ENCODE measurements at regions not wholly inside any gene's neighbourhood (a gene's known extent, or its start where the extent isn't known, plus 50 kb on each side); places are given as distances from the start of the nearest gene placed in this dataset.

DNA sequence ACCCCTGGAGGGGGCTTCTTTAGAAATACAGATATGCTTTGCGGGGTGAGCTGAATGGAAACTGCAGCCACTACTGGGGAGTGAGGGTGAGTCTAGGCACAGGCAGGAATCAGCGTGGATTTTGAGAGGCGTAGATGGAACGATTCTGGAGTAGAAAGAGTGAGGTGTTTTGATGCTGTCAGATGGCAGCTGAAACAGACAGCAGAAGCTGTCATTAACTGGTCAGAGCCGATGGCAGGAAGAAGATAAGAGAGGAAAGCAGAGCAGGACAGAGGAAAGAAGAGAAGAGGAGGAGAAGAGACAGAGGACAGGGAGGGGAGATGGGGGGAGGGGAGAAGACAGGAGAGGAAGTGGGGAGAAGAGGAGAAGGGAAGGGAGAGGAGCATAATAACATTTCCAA is 138.5 kb downstream of the LRIG2 start (continued):
- TF ChIP-seq, protein P1, sequence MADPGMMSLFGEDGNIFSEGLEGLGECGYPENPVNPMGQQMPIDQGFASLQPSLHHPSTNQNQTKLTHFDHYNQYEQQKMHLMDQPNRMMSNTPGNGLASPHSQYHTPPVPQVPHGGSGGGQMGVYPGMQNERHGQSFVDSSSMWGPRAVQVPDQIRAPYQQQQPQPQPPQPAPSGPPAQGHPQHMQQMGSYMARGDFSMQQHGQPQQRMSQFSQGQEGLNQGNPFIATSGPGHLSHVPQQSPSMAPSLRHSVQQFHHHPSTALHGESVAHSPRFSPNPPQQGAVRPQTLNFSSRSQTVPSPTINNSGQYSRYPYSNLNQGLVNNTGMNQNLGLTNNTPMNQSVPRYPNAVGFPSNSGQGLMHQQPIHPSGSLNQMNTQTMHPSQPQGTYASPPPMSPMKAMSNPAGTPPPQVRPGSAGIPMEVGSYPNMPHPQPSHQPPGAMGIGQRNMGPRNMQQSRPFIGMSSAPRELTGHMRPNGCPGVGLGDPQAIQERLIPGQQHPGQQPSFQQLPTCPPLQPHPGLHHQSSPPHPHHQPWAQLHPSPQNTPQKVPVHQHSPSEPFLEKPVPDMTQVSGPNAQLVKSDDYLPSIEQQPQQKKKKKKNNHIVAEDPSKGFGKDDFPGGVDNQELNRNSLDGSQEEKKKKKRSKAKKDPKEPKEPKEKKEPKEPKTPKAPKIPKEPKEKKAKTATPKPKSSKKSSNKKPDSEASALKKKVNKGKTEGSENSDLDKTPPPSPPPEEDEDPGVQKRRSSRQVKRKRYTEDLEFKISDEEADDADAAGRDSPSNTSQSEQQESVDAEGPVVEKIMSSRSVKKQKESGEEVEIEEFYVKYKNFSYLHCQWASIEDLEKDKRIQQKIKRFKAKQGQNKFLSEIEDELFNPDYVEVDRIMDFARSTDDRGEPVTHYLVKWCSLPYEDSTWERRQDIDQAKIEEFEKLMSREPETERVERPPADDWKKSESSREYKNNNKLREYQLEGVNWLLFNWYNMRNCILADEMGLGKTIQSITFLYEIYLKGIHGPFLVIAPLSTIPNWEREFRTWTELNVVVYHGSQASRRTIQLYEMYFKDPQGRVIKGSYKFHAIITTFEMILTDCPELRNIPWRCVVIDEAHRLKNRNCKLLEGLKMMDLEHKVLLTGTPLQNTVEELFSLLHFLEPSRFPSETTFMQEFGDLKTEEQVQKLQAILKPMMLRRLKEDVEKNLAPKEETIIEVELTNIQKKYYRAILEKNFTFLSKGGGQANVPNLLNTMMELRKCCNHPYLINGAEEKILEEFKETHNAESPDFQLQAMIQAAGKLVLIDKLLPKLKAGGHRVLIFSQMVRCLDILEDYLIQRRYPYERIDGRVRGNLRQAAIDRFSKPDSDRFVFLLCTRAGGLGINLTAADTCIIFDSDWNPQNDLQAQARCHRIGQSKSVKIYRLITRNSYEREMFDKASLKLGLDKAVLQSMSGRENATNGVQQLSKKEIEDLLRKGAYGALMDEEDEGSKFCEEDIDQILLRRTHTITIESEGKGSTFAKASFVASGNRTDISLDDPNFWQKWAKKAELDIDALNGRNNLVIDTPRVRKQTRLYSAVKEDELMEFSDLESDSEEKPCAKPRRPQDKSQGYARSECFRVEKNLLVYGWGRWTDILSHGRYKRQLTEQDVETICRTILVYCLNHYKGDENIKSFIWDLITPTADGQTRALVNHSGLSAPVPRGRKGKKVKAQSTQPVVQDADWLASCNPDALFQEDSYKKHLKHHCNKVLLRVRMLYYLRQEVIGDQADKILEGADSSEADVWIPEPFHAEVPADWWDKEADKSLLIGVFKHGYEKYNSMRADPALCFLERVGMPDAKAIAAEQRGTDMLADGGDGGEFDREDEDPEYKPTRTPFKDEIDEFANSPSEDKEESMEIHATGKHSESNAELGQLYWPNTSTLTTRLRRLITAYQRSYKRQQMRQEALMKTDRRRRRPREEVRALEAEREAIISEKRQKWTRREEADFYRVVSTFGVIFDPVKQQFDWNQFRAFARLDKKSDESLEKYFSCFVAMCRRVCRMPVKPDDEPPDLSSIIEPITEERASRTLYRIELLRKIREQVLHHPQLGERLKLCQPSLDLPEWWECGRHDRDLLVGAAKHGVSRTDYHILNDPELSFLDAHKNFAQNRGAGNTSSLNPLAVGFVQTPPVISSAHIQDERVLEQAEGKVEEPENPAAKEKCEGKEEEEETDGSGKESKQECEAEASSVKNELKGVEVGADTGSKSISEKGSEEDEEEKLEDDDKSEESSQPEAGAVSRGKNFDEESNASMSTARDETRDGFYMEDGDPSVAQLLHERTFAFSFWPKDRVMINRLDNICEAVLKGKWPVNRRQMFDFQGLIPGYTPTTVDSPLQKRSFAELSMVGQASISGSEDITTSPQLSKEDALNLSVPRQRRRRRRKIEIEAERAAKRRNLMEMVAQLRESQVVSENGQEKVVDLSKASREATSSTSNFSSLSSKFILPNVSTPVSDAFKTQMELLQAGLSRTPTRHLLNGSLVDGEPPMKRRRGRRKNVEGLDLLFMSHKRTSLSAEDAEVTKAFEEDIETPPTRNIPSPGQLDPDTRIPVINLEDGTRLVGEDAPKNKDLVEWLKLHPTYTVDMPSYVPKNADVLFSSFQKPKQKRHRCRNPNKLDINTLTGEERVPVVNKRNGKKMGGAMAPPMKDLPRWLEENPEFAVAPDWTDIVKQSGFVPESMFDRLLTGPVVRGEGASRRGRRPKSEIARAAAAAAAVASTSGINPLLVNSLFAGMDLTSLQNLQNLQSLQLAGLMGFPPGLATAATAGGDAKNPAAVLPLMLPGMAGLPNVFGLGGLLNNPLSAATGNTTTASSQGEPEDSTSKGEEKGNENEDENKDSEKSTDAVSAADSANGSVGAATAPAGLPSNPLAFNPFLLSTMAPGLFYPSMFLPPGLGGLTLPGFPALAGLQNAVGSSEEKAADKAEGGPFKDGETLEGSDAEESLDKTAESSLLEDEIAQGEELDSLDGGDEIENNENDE (IDR thresholded peaks at IDR 0.05; ENCODE audit: insufficient replicate concordance, low read length) = no peak
- TF ChIP-seq FOSL1 (IDR thresholded peaks at IDR 0.05; ENCODE audit: insufficient read depth, low read depth, low read length) = no peak
- TF ChIP-seq RFX5 (IDR thresholded peaks at IDR 0.05; ENCODE audit: borderline replicate concordance, low read depth, low read length) = no peak
- TF ChIP-seq, protein P2, sequence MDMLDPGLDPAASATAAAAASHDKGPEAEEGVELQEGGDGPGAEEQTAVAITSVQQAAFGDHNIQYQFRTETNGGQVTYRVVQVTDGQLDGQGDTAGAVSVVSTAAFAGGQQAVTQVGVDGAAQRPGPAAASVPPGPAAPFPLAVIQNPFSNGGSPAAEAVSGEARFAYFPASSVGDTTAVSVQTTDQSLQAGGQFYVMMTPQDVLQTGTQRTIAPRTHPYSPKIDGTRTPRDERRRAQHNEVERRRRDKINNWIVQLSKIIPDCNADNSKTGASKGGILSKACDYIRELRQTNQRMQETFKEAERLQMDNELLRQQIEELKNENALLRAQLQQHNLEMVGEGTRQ (IDR thresholded peaks at IDR 0.05; ENCODE audit: low read length) = no peak
- TF ChIP-seq RBBP5 (IDR thresholded peaks at IDR 0.05; ENCODE audit: borderline replicate concordance, low read depth, low read length) = no peak
- TF ChIP-seq SP1 (IDR thresholded peaks at IDR 0.05; ENCODE audit: low read depth, low read length) = no peak
- no peak for TF ChIP-seq SAP30 (IDR thresholded peaks at IDR 0.05; ENCODE audit: insufficient read depth, insufficient replicate concordance, low read length)
- TF ChIP-seq SIX5 (IDR thresholded peaks at IDR 0.05; ENCODE audit: low read depth, low read length) = no peak
- no peak for TF ChIP-seq RXRA (IDR thresholded peaks at IDR 0.05; ENCODE audit: insufficient read depth, low read depth, low read length)
- TF ChIP-seq JUND (IDR thresholded peaks at IDR 0.05; ENCODE audit: low read length) = no peak

All from H1 (cell line).